Esophagus muscularis mucosa (tissue), 4 donors: ENCODE measurements at regions not wholly inside any gene's neighbourhood (a gene's known extent, or its start where the extent isn't known, plus 50 kb on each side); places are given as distances from the start of the nearest gene placed in this dataset.

Experiments
- DNase-seq: peaks from one replicate; pipeline ENCODE4 v3.0.0-alpha.2; 2017; ENCODE audit errors: extremely low spot score
- H3K27ac ChIP-seq, 4 donors: fragments of 200-600 bp; sonication (generic); replicated peaks in 1 of 4; 1 replicate in 3 of 4; 2 replicates in 1 of 4; pipeline ENCODE4 v1.5.1; 2016 to 2019; ENCODE audit warnings: mild to moderate bottlenecking in 1 of 4
- H3K27me3 ChIP-seq, 4 donors: fragments of 200-600 bp; sonication (generic); one replicate each; pipeline versions ENCODE4 v1.5.1 to v1.6.0; 2016 to 2019
- H3K36me3 ChIP-seq, 4 donors: fragments of 200-600 bp; sonication (generic); one replicate each; pipeline ENCODE4 v1.5.1; 2016 to 2019
- H3K4me1 ChIP-seq, 4 donors: fragments of 200-600 bp; sonication (generic); one replicate each; pipeline ENCODE4 v1.5.1; 2016 to 2019
- H3K4me3 ChIP-seq, 4 donors: fragments of 200-600 bp; sonication (generic); 1 replicate in 2 of 4; 2 replicates in 2 of 4; pipeline ENCODE4 v1.5.1; 2016 to 2019; ENCODE audit warnings: mild to moderate bottlenecking in 4 of 4, moderate library complexity in 1 of 4
- H3K9me3 ChIP-seq, 4 donors: fragments of 200-600 bp; sonication (generic); 1 replicate in 3 of 4; 2 replicates in 1 of 4; pipeline ENCODE4 v1.5.1; 2016 to 2019
- CTCF ChIP-seq, 3 experiments: fragments of 200-600 bp in 2 of 3; fragments of 450-650 bp in 1 of 3; sonication (generic) in 2 of 3; IDR thresholded peaks; one replicate each; pipeline ENCODE4 v1.5.1; 2017 to 2019; ENCODE audit warnings: antibody characterized with exemption in 3 of 3, mild to moderate bottlenecking in 2 of 3, moderate library complexity in 1 of 3
- EP300 ChIP-seq: sonication (generic); formaldehyde crosslinking; IDR thresholded peaks from one replicate; pipeline ENCODE4 v1.6.1; 2017; ENCODE audit warnings: antibody characterized with exemption
- POLR2A ChIP-seq: fragments of 450-650 bp; IDR thresholded peaks from one replicate; pipeline ENCODE4 v1.6.1; 2017; ENCODE audit warnings: antibody characterized with exemption, moderate library complexity, mild to moderate bottlenecking, low read depth
- POLR2AphosphoS5 ChIP-seq, 2 donors: sonication (generic); formaldehyde crosslinking; IDR thresholded peaks; one replicate each; pipeline ENCODE4 v1.6.1; 2017; ENCODE audit warnings: antibody characterized with exemption in 2 of 2
- WGBS: methylation state at CpG from one replicate; pipeline ENCODE4 v1.1.5; 2018; 5-methylcytosine and 5-hydroxymethylcytosine counted together
- intact Hi-C: fragments of 100-400 bp; cut with DNase I; formaldehyde crosslinking; loops from one replicate; pipeline ENCODE4 v1.15.1; 2023

- Histone ChIP-seq H3K36me3 (no peaks in the 10 kb centered on the region), H3K27ac (no peak overlapping the region), H3K27me3 (no peaks in the 10 kb centered on the region), H3K4me1 (no peaks in the 10 kb centered on the region), H3K4me3 (no peak overlapping the region), H3K9me3 (no peaks in the 10 kb centered on the region)
- intact Hi-C loops, result no loop called here
- TF ChIP-seq POLR2AphosphoS5 (IDR thresholded peaks at IDR 0.05), result no peak
- TF ChIP-seq EP300, result no peak
- no peak for TF ChIP-seq POLR2A
- no peak for TF ChIP-seq CTCF (IDR thresholded peaks at IDR 0.05)
- WGBS, result 52% methylated on average over 2 of the region's 2 CpGs
- no peak for DNase-seq
These were observed 297.7 kb upstream of the MAN1A1 start for GRCh38 chr6:119647309-119647708.

GRCh38 chr6:119643876-119644275 lies 294.3 kb upstream of the MAN1A1 start:
- TF ChIP-seq POLR2AphosphoS5 (IDR thresholded peaks at IDR 0.05) (no peak), CTCF (IDR thresholded peaks at IDR 0.05) (no peak), POLR2A (no peak), EP300 (no peak)
- Histone ChIP-seq H3K27me3 (no peaks in the 10 kb centered on the region), H3K4me3 (no peak overlapping the region), H3K36me3 (no peaks in the 10 kb centered on the region), H3K27ac (no peak overlapping the region), H3K9me3 (no peaks in the 10 kb centered on the region), H3K4me1 (no peaks in the 10 kb centered on the region)
- no peak for DNase-seq
- intact Hi-C loops, result no loop called here
- 86% methylated on average over 7 of the region's 7 CpGs for WGBS

- TF ChIP-seq POLR2AphosphoS5 (IDR thresholded peaks at IDR 0.05) (no peak), EP300 (no peak), POLR2A (no peak), CTCF (IDR thresholded peaks at IDR 0.05) (no peak)
- intact Hi-C loops, result no loop called here
- Histone ChIP-seq H3K27ac (no peak overlapping the region), H3K4me1 (no peaks in the 10 kb centered on the region), H3K9me3 (no peaks in the 10 kb centered on the region), H3K4me3 (no peak overlapping the region), H3K36me3 (no peaks in the 10 kb centered on the region), H3K27me3 (no peaks in the 10 kb centered on the region)
- DNase-seq, result no peak
- WGBS, result 70% methylated on average over 3 of the region's 3 CpGs
These were observed 288.2 kb upstream of the MAN1A1 start for GRCh38 chr6:119637768-119638167.

- intact Hi-C loops, result no loop called here
- Histone ChIP-seq H3K9me3 (no peaks in the 10 kb centered on the region), H3K27ac (no peak overlapping the region), H3K27me3 (no peaks in the 10 kb centered on the region), H3K4me3 (no peak overlapping the region), H3K36me3 (no peaks in the 10 kb centered on the region), H3K4me1 (no peaks in the 10 kb centered on the region)
- no peak for DNase-seq
- no peak for TF ChIP-seq POLR2AphosphoS5 (IDR thresholded peaks at IDR 0.05)
- 82% methylated on average over 2 of the region's 2 CpGs for WGBS
These were observed 286.5 kb upstream of the MAN1A1 start for GRCh38 chr6:119636060-119636459.

GRCh38 chr6:119633461-119633860 lies 283.9 kb upstream of the MAN1A1 start:
- TF ChIP-seq POLR2A (no peak), CTCF (IDR thresholded peaks at IDR 0.05) (no peak), EP300 (no peak), POLR2AphosphoS5 (IDR thresholded peaks at IDR 0.05) (no peak)
- Histone ChIP-seq H3K4me1 (no peaks in the 10 kb centered on the region), H3K27ac (no peak overlapping the region), H3K9me3 (no peaks in the 10 kb centered on the region), H3K27me3 (no peaks in the 10 kb centered on the region), H3K36me3 (no peaks in the 10 kb centered on the region), H3K4me3 (no peak overlapping the region)
- 82% methylated on average over 3 of the region's 3 CpGs for WGBS
- intact Hi-C loops, result no loop called here
- no peak for DNase-seq
